Endothelial cell of umbilical vein (primary cell): ENCODE measurements at regions not wholly inside any gene's neighbourhood (a gene's known extent, or its start where the extent isn't known, plus 50 kb on each side); places are given as distances from the start of the nearest gene placed in this dataset.

Experiments used
- BruUV-seq: library from RNA; stranded (reverse); fragments of 400-500 nt; replicated peaks from 2 replicates; lab custom pipeline; 2021; lab: Mats Ljungman, UMichigan
- CTCF ChIA-PET: fragments of 300-600, 350-600 bp; sonication (Branson Sonifier 250); formaldehyde crosslinking; loops from one replicate; lab custom pipeline; 2021; ENCODE audit warnings: antibody characterized with exemption, inconsistent platforms; lab: Charles Lee
- POLR2A ChIA-PET: fragments of 300-600, 350-600 bp; sonication (Branson Sonifier 250); formaldehyde crosslinking; loops from one replicate; lab custom pipeline; 2021; ENCODE audit warnings: antibody characterized with exemption, inconsistent platforms; lab: Charles Lee
- DNase-seq: peaks from one replicate; pipeline ENCODE4 v3.0.0-alpha.2; 2011; ENCODE audit warnings: low read depth, low spot score
- FAIRE-seq: peaks from 2 replicates; lab custom pipeline; 2011; peaks lifted over from hg19 to GRCh38; lab: Jason Lieb, UNC
- H2AFZ ChIP-seq: 2 replicates; pipeline ENCODE4 v1.6.0; 2012; ENCODE audit warnings: low read depth, low read length, control low read depth, inconsistent platforms
- H3K27ac ChIP-seq: 2 replicates; pipeline ENCODE4 v1.5.1; 2011; ENCODE audit warnings: low read depth, mild to moderate bottlenecking, control low read depth, low read length, moderate library complexity; ENCODE audit not compliant: insufficient read depth
- H3K27me3 ChIP-seq, 2 experiments: 2 replicates each; pipeline versions ENCODE4 v1.6.0 to v1.6.1; 2011; ENCODE audit warnings: low read length in 2 of 2, mixed read lengths in 1 of 2; ENCODE audit not compliant: control insufficient read depth in 2 of 2, insufficient read depth in 2 of 2
- H3K36me3 ChIP-seq, 2 experiments: 2 replicates in 1 of 2; 3 replicates in 1 of 2; pipeline ENCODE4 v1.5.1; 2011; ENCODE audit warnings: low read length in 2 of 2, mild to moderate bottlenecking in 1 of 2, moderate library complexity in 1 of 2; ENCODE audit not compliant: control insufficient read depth in 2 of 2, insufficient read depth in 2 of 2; ENCODE audit errors: extremely low read depth in 1 of 2
- H3K4me1 ChIP-seq: 3 replicates; pipeline ENCODE4 v1.5.1; 2011; ENCODE audit warnings: mild to moderate bottlenecking, low read length; ENCODE audit not compliant: control insufficient read depth, insufficient read depth; ENCODE audit errors: extremely low read depth
- H3K4me2 ChIP-seq: 2 replicates; pipeline ENCODE4 v1.6.1; 2011; ENCODE audit warnings: low read length, control low read depth, mixed read lengths; ENCODE audit not compliant: insufficient read depth
- H3K4me3 ChIP-seq, 3 experiments: fragments of 200-600 bp in 1 of 3; sonication (generic), shearing (Covaris generic) in 1 of 3; replicated peaks in 1 of 3; 2 replicates each; pipeline ENCODE4 v1.5.1; 2011 to 2016; ENCODE audit warnings: control low read depth in 3 of 3, low read length in 3 of 3, mild to moderate bottlenecking in 2 of 3, inconsistent platforms in 1 of 3, low read depth in 1 of 3, moderate library complexity in 1 of 3; ENCODE audit not compliant: insufficient read depth in 1 of 3
- H3K79me2 ChIP-seq: 2 replicates; pipeline ENCODE4 v1.6.0; 2012; ENCODE audit warnings: low read length, inconsistent platforms; ENCODE audit not compliant: control insufficient read depth, insufficient read depth
- H3K9ac ChIP-seq: replicated peaks from 2 replicates; pipeline ENCODE3; 2011; ENCODE audit warnings: low read length, control low read depth; ENCODE audit not compliant: insufficient read depth; ENCODE audit errors: extremely low read depth
- H3K9me1 ChIP-seq: replicated peaks from 3 replicates; pipeline ENCODE4 v1.6.0; 2011; ENCODE audit warnings: mild to moderate bottlenecking, low read length; ENCODE audit not compliant: control insufficient read depth, insufficient read depth; ENCODE audit errors: extremely low read depth
- H3K9me3 ChIP-seq: replicated peaks from 2 replicates; pipeline ENCODE4 v1.5.1; 2012; ENCODE audit warnings: low read length, inconsistent platforms; ENCODE audit not compliant: control insufficient read depth, insufficient read depth
- H4K20me1 ChIP-seq: replicated peaks from 2 replicates; pipeline ENCODE3; 2011; ENCODE audit warnings: mild to moderate bottlenecking, low read length; ENCODE audit not compliant: control insufficient read depth, insufficient read depth; ENCODE audit errors: extremely low read depth
- FOS ChIP-seq: IDR thresholded peaks from 2 replicates; pipeline ENCODE4 v1.6.1; 2011; ENCODE audit warnings: mild to moderate bottlenecking, low read length, moderate library complexity, borderline replicate concordance; ENCODE audit not compliant: insufficient read depth
- MYC ChIP-seq: IDR thresholded peaks from one replicate; pipeline ENCODE4 v1.6.1; 2011; ENCODE audit warnings: mild to moderate bottlenecking, low read depth, low read length
- POLR2A ChIP-seq: IDR thresholded peaks from 2 replicates; pipeline ENCODE4 v1.6.1; 2012; ENCODE audit warnings: low read depth, mild to moderate bottlenecking, control low read depth, low read length
- POLR2AphosphoS5 ChIP-seq: IDR thresholded peaks from 2 replicates; pipeline ENCODE4 v1.6.1; 2012; ENCODE audit warnings: low read depth, mild to moderate bottlenecking, control low read depth, low read length, moderate library complexity; ENCODE audit not compliant: insufficient read depth
- dilution Hi-C: fragments of 300-500 bp; cut with MboI; formaldehyde crosslinking; loops from one replicate; pipeline ENCODE4 v1.15.0; 2019; ENCODE audit warnings: low sequenced_read_pairs; ENCODE audit not compliant: extremely low pct_ligation_motif_present
- intact Hi-C: fragments of 100-400 bp; cut with micrococcal nuclease; formaldehyde crosslinking; loops from one replicate; pipeline ENCODE4 v1.10.0; 2022
- TF ChIP-seq, protein P1 (sequence below), 2 donors: IDR thresholded peaks; 1 replicate in 1 of 2; 2 replicates in 1 of 2; pipeline ENCODE4 v1.5.1; 2011; ENCODE audit warnings: low read length in 2 of 2, mild to moderate bottlenecking in 2 of 2, moderate library complexity in 2 of 2, control low read depth in 1 of 2, inconsistent platforms in 1 of 2, low read depth in 1 of 2; ENCODE audit not compliant: insufficient read depth in 1 of 2; ENCODE audit errors: extremely low read depth in 1 of 2

DNA sequence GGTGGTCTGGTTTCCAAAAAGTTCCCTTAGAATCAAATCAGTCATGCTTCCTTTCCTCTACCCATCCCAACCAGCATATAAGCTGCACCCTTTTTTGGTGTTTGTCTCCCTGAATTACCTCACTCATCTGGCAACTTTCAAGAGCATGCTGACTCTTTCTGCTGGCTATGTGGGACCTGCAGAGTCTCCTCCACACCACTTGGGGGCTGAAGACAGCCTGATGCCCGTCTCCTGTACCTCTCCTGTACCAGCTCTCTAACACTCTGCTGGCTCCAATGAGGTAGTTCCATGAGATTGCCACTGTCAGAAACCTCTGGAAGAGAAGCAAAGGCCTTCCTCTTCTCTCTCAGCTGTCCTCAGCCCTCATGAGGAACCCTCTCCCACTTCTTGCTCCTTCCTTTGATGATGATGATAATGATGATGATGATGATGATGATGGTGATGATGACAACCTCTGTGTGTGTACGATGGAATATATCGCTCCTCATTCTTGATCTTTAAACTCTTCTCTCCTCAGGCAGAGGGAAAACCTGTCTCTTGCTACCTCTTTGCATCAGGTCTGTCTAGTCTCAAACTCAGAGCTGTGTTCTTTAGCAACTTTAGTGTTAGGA, 257.5 kb downstream of the ZNF621 start:
- intact Hi-C loops = no loop called here
- H3K9me3 ChIP-seq = no peaks in the 10 kb centered on the region
- no peak overlapping the region for H3K9ac ChIP-seq
- DNase-seq (no peak), FAIRE-seq (no peak)
- H3K36me3 ChIP-seq = no peaks in the 10 kb centered on the region
- CTCF ChIA-PET = no interaction called here
- H3K4me3 ChIP-seq = no peak overlapping the region
- H4K20me1 ChIP-seq = no peaks in the 10 kb centered on the region
- H3K9me1 ChIP-seq = no peaks in the 10 kb centered on the region
- BruUV-seq = no TSS peak
- H3K27ac ChIP-seq = no peak overlapping the region
- H3K79me2 ChIP-seq = no peaks in the 10 kb centered on the region
- no peak overlapping the region for H3K4me2 ChIP-seq
- POLR2A ChIA-PET = no interaction called here
- no peaks in the 10 kb centered on the region for H3K27me3 ChIP-seq
- no peak overlapping the region for H2AFZ ChIP-seq
- TF ChIP-seq POLR2AphosphoS5 (no peak), POLR2A (no peak)
- TF ChIP-seq, protein P1, sequence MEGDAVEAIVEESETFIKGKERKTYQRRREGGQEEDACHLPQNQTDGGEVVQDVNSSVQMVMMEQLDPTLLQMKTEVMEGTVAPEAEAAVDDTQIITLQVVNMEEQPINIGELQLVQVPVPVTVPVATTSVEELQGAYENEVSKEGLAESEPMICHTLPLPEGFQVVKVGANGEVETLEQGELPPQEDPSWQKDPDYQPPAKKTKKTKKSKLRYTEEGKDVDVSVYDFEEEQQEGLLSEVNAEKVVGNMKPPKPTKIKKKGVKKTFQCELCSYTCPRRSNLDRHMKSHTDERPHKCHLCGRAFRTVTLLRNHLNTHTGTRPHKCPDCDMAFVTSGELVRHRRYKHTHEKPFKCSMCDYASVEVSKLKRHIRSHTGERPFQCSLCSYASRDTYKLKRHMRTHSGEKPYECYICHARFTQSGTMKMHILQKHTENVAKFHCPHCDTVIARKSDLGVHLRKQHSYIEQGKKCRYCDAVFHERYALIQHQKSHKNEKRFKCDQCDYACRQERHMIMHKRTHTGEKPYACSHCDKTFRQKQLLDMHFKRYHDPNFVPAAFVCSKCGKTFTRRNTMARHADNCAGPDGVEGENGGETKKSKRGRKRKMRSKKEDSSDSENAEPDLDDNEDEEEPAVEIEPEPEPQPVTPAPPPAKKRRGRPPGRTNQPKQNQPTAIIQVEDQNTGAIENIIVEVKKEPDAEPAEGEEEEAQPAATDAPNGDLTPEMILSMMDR (IDR thresholded peaks at IDR 0.05; ENCODE audit: extremely low read depth in 1 of 2, insufficient read depth in 1 of 2, low read depth in 1 of 2, low read length in 2 of 2) = peak in 1 of 2 donors; percentile 21
- dilution Hi-C loops = no loop called here
- H3K4me1 ChIP-seq = no peaks in the 10 kb centered on the region

GRCh38 chr3:40790746-40791145, 266.0 kb downstream of the ZNF621 start:
- H3K9me3 ChIP-seq = no peaks in the 10 kb centered on the region
- no peak overlapping the region for H2AFZ ChIP-seq
- DNase-seq (no peak), FAIRE-seq (no peak)
- no peaks in the 10 kb centered on the region for H3K27me3 ChIP-seq
- no TSS peak for BruUV-seq
- no peaks in the 10 kb centered on the region for H4K20me1 ChIP-seq
- intact Hi-C loops (no loop called here), dilution Hi-C loops (no loop called here)
- ChIA-PET POLR2A (no interaction called here), CTCF (no interaction called here)
- TF ChIP-seq, protein P1 (IDR thresholded peaks at IDR 0.05; ENCODE audit: extremely low read depth in 1 of 2, insufficient read depth in 1 of 2, low read depth in 1 of 2, low read length in 2 of 2) = no peak
- no peak for TF ChIP-seq MYC
- no peak for TF ChIP-seq POLR2AphosphoS5
- TF ChIP-seq POLR2A = no peak
- TF ChIP-seq FOS = no peak
- no peak overlapping the region for H3K9ac ChIP-seq
- H3K9me1 ChIP-seq = no peaks in the 10 kb centered on the region
- H3K4me3 ChIP-seq = no peak overlapping the region
- H3K4me1 ChIP-seq = no peaks in the 10 kb centered on the region
- H3K79me2 ChIP-seq = no peaks in the 10 kb centered on the region
- no peaks in the 10 kb centered on the region for H3K36me3 ChIP-seq
- H3K4me2 ChIP-seq = no peak overlapping the region
- H3K27ac ChIP-seq = no peak overlapping the region
